ENCODE measurements at regions not wholly inside any gene's neighbourhood (a gene's known extent, or its start where the extent isn't known, plus 50 kb on each side); places are given as distances from the start of the nearest gene placed in this dataset.

GRCh38 chr11:21675049-21675616, 517.8 kb upstream of the ANO5 start:
- TF ChIP-seq CTCF (IDR thresholded peaks at IDR 0.05), result no peak
- no peak for TF ChIP-seq POLR2A (IDR thresholded peaks at IDR 0.05)

Measured in heart left ventricle (tissue), 13 donors.